HG02870 (cell line): ENCODE measurements at regions not wholly inside any gene's neighbourhood (a gene's known extent, or its start where the extent isn't known, plus 50 kb on each side); places are given as distances from the start of the nearest gene placed in this dataset.

Experiments used
- ATAC-seq: cut with Tn5 transposase; IDR thresholded peaks from one replicate; pipeline ENCODE4 v1.9.1; 2021; ENCODE audit warnings: mild to moderate bottlenecking, moderate library complexity; ENCODE audit not compliant: unreplicated experiment

GRCh38 chr2:147384659-147385058 lies 460.2 kb upstream of the ACVR2A start:
- no peak for ATAC-seq

- ATAC-seq, result no peak
These were observed 462.4 kb upstream of the ACVR2A start for GRCh38 chr2:147382322-147382948.

- no peak for ATAC-seq
These were observed 466.4 kb upstream of the ACVR2A start for GRCh38 chr2:147378403-147378802.

GRCh38 chr2:147375073-147375472 lies 469.8 kb upstream of the ACVR2A start:
- ATAC-seq, result no peak

- ATAC-seq, result no peak
These were observed 470.4 kb upstream of the ACVR2A start for GRCh38 chr2:147374423-147374811.

- ATAC-seq, result no peak
These were observed 470.9 kb upstream of the ACVR2A start for GRCh38 chr2:147373800-147374422.

- ATAC-seq, result no peak
These were observed 476.5 kb upstream of the ACVR2A start for GRCh38 chr2:147368306-147368705.

- no peak for ATAC-seq
These were observed 478.6 kb upstream of the ACVR2A start for GRCh38 chr2:147366279-147366678.

- ATAC-seq, result no peak
These were observed 479.2 kb upstream of the ACVR2A start for GRCh38 chr2:147365622-147366021.

- ATAC-seq, result no peak
These were observed 480.2 kb upstream of the ACVR2A start for GRCh38 chr2:147364597-147364996.

- no peak for ATAC-seq
These were observed 481.6 kb upstream of the ACVR2A start for GRCh38 chr2:147363181-147363580.

- ATAC-seq, result no peak
These were observed 486.5 kb upstream of the ACVR2A start for GRCh38 chr2:147358375-147358774.

- no peak for ATAC-seq
These were observed 488.7 kb upstream of the ACVR2A start for GRCh38 chr2:147356157-147356556.

GRCh38 chr2:147355706-147356105 lies 489.1 kb upstream of the ACVR2A start:
- no peak for ATAC-seq

GRCh38 chr2:147353072-147353381 lies 491.8 kb upstream of the ACVR2A start:
- ATAC-seq, result no peak

- ATAC-seq, result peak; percentile 51
These were observed 492.4 kb upstream of the ACVR2A start for GRCh38 chr2:147352264-147353071.

GRCh38 chr2:147351784-147352183 lies 493.0 kb upstream of the ACVR2A start:
- no peak for ATAC-seq

- no peak for ATAC-seq
These were observed 495.8 kb upstream of the ACVR2A start for GRCh38 chr2:147348931-147349555.

- ATAC-seq, result no peak
These were observed 498.7 kb upstream of the ACVR2A start for GRCh38 chr2:147346142-147346541.

GRCh38 chr2:147345246-147345645 lies 499.6 kb upstream of the ACVR2A start:
- ATAC-seq, result no peak

- no peak for ATAC-seq
These were observed 502.5 kb upstream of the ACVR2A start for GRCh38 chr2:147342329-147342728.
